Panc1 (cell line): ENCODE measurements at regions not wholly inside any gene's neighbourhood (a gene's known extent, or its start where the extent isn't known, plus 50 kb on each side); places are given as distances from the start of the nearest gene placed in this dataset.

ENCODE experiments used
- ATAC-seq: fragments of 200-7000 bp; cut with Tn5 transposase; 2 replicates; pipeline ENCODE4 v1.9.1; 2020; ENCODE audit warnings: mild to moderate bottlenecking, moderate library complexity
- BruUV-seq: library from RNA; stranded (reverse); fragments of 400-500 nt; replicated peaks from 2 replicates; lab custom pipeline; 2021; lab: Mats Ljungman, UMichigan
- CTCF ChIA-PET: fragments of 300-600 bp; sonication (Branson Sonifier 250); formaldehyde crosslinking; loops from one replicate; lab custom pipeline; 2022; ENCODE audit warnings: antibody characterized with exemption; lab: Charles Lee
- POLR2A ChIA-PET: fragments of 300-600 bp; sonication (Branson Sonifier 250); formaldehyde crosslinking; loops from one replicate; lab custom pipeline; 2022; ENCODE audit warnings: antibody characterized with exemption; lab: Charles Lee
- DNase-seq: peaks from one replicate; pipeline ENCODE4 v3.0.0-alpha.2; 2010; ENCODE audit warnings: low read depth, low spot score
- H3K27ac ChIP-seq: 2 replicates; pipeline ENCODE4 v1.5.1; 2011; ENCODE audit warnings: mild to moderate bottlenecking, low read length, inconsistent platforms
- H3K27me3 ChIP-seq: fragments of 200-500 bp; sonication (Bioruptor generic); 2 replicates; pipeline ENCODE4 v1.6.0; 2014; ENCODE audit warnings: low read length, inconsistent platforms; ENCODE audit not compliant: control insufficient read depth, insufficient read depth
- H3K36me3 ChIP-seq: fragments of 200-500 bp; sonication (Bioruptor generic); 2 replicates; pipeline ENCODE4 v1.5.1; 2014; ENCODE audit warnings: inconsistent platforms, mild to moderate bottlenecking, low read length, moderate library complexity; ENCODE audit not compliant: control insufficient read depth, insufficient read depth
- H3K4me1 ChIP-seq: 2 replicates; pipeline ENCODE4 v1.5.1; 2011; ENCODE audit warnings: inconsistent platforms, mild to moderate bottlenecking, low read length, moderate library complexity; ENCODE audit not compliant: control insufficient read depth, insufficient read depth
- H3K4me3 ChIP-seq, 2 experiments: 2 replicates each; pipeline ENCODE4 v1.5.1; 2011 to 2012; ENCODE audit warnings: low read depth in 2 of 2, low read length in 2 of 2, mild to moderate bottlenecking in 2 of 2, inconsistent platforms in 1 of 2, moderate library complexity in 1 of 2
- H3K9me3 ChIP-seq: fragments of 200-500 bp; sonication (Bioruptor generic); 2 replicates; pipeline ENCODE4 v1.5.1; 2014; ENCODE audit warnings: low read depth, mild to moderate bottlenecking, inconsistent platforms, low read length, moderate library complexity; ENCODE audit not compliant: control insufficient read depth, insufficient read depth
- POLR2AphosphoS5 ChIP-seq: IDR thresholded peaks from 2 replicates; pipeline ENCODE4 v1.6.1; 2012; ENCODE audit warnings: mild to moderate bottlenecking, low read depth, low read length, moderate library complexity
- SIN3A ChIP-seq: IDR thresholded peaks from 2 replicates; pipeline ENCODE4 v1.6.1; 2012; ENCODE audit warnings: low read depth, mild to moderate bottlenecking, low read length, moderate library complexity, borderline replicate concordance; ENCODE audit not compliant: insufficient read depth
- TCF7L2 ChIP-seq: IDR thresholded peaks from 2 replicates; pipeline ENCODE4 v1.6.1; 2011; ENCODE audit warnings: mild to moderate bottlenecking, low read depth, low read length, inconsistent platforms
- in situ Hi-C: cut with HindIII; loops from 2 replicates; pipeline ENCODE4 v1.10.0; 2016; ENCODE audit warnings: low sequenced_read_pairs, low pct_unique_long_range_greater_than_20kb
- intact Hi-C: fragments of 100-400 bp; cut with micrococcal nuclease; formaldehyde crosslinking; loops from one replicate; pipeline ENCODE4 v1.10.0; 2022; ENCODE audit not compliant: unreplicated experiment
- TF ChIP-seq, protein P1 (sequence below): fragments of 450-650 bp; IDR thresholded peaks from 2 replicates; pipeline ENCODE4 v1.5.1; 2017; ENCODE audit warnings: mild to moderate bottlenecking
- TF ChIP-seq, protein P2 (sequence below), 2 experiments: IDR thresholded peaks; 2 replicates each; pipeline ENCODE4 v1.6.1; 2011 to 2012; ENCODE audit warnings: low read depth in 2 of 2, control low read depth in 1 of 2, low read length in 1 of 2, mild to moderate bottlenecking in 1 of 2, moderate library complexity in 1 of 2; ENCODE audit not compliant: insufficient read depth in 1 of 2

- Histone ChIP-seq H3K4me1 (no peaks in the 10 kb centered on the region), H3K36me3 (no peaks in the 10 kb centered on the region), H3K4me3 (no peak overlapping the region), H3K27ac (no peak overlapping the region), H3K9me3 (no peaks in the 10 kb centered on the region), H3K27me3 (no peaks in the 10 kb centered on the region)
- DNase-seq (no peak), ATAC-seq (no peak)
- ChIA-PET POLR2A (interaction anchor here (0.7 kb wide), 1 partner anchor 98 kb away, joined by 3 read pairs; no protein-coding TSS in a partner anchor), CTCF (no interaction called here)
- no peak for TF ChIP-seq POLR2AphosphoS5
- no peak for TF ChIP-seq SIN3A
- no TSS peak for BruUV-seq
- in situ Hi-C loops, result no loop called here
- intact Hi-C loops, result no loop called here
Observed at GRCh38 chr9:24487250-24487861, 58.3 kb downstream of the IZUMO3 start.

DNA sequence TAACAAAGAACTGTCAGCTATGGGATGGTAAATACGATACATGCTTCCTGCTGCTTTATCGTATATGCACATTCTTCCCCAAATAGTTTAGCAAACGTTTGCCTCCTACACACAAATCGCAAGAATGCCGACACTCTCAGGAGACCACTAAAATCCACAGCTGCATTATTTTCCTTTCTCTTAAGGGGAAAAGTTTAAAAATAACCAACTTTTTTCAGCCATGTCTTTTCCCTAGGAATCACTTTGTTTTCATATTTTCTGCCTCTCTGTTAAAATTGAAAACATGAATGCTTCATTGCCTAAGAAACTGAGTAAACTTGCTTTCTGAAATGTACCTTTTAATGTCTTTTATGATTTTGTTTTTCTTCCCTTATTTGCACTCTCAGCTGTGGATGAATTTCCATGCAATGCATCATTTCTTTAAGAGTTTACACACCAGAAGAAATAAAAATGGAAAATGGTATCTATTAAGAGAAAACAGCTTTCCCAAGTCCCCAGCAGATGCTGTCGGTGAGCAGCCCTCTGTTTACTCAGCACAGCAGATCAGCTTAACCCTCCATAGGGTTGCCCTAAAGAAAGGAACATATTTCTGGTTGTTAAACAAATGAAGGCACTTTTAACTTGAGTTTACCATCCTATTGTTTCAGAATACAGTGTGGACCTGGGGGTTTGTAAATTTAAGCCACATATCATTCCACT lies 66.2 kb downstream of the IZUMO3 start:
- H3K4me1 ChIP-seq, result no peaks in the 10 kb centered on the region
- no peaks in the 10 kb centered on the region for H3K9me3 ChIP-seq
- H3K36me3 ChIP-seq, result no peaks in the 10 kb centered on the region
- H3K4me3 ChIP-seq, result no peak overlapping the region
- intact Hi-C loops (no loop called here), in situ Hi-C loops (no loop called here)
- ATAC-seq (no peak), DNase-seq (no peak)
- no peak for TF ChIP-seq SIN3A
- TF ChIP-seq, protein P1, sequence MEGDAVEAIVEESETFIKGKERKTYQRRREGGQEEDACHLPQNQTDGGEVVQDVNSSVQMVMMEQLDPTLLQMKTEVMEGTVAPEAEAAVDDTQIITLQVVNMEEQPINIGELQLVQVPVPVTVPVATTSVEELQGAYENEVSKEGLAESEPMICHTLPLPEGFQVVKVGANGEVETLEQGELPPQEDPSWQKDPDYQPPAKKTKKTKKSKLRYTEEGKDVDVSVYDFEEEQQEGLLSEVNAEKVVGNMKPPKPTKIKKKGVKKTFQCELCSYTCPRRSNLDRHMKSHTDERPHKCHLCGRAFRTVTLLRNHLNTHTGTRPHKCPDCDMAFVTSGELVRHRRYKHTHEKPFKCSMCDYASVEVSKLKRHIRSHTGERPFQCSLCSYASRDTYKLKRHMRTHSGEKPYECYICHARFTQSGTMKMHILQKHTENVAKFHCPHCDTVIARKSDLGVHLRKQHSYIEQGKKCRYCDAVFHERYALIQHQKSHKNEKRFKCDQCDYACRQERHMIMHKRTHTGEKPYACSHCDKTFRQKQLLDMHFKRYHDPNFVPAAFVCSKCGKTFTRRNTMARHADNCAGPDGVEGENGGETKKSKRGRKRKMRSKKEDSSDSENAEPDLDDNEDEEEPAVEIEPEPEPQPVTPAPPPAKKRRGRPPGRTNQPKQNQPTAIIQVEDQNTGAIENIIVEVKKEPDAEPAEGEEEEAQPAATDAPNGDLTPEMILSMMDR, result no peak
- TF ChIP-seq, protein P2, sequence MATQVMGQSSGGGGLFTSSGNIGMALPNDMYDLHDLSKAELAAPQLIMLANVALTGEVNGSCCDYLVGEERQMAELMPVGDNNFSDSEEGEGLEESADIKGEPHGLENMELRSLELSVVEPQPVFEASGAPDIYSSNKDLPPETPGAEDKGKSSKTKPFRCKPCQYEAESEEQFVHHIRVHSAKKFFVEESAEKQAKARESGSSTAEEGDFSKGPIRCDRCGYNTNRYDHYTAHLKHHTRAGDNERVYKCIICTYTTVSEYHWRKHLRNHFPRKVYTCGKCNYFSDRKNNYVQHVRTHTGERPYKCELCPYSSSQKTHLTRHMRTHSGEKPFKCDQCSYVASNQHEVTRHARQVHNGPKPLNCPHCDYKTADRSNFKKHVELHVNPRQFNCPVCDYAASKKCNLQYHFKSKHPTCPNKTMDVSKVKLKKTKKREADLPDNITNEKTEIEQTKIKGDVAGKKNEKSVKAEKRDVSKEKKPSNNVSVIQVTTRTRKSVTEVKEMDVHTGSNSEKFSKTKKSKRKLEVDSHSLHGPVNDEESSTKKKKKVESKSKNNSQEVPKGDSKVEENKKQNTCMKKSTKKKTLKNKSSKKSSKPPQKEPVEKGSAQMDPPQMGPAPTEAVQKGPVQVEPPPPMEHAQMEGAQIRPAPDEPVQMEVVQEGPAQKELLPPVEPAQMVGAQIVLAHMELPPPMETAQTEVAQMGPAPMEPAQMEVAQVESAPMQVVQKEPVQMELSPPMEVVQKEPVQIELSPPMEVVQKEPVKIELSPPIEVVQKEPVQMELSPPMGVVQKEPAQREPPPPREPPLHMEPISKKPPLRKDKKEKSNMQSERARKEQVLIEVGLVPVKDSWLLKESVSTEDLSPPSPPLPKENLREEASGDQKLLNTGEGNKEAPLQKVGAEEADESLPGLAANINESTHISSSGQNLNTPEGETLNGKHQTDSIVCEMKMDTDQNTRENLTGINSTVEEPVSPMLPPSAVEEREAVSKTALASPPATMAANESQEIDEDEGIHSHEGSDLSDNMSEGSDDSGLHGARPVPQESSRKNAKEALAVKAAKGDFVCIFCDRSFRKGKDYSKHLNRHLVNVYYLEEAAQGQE (IDR thresholded peaks at IDR 0.05; ENCODE audit: insufficient read depth in 1 of 2, low read depth in 2 of 2, low read length in 1 of 2), result no peak
- no peak for TF ChIP-seq POLR2AphosphoS5
- no peak for TF ChIP-seq TCF7L2
- BruUV-seq, result no TSS peak
- no peaks in the 10 kb centered on the region for H3K27me3 ChIP-seq
- H3K27ac ChIP-seq, result no peak overlapping the region
- POLR2A ChIA-PET, result no interaction called here
- CTCF ChIA-PET, result no interaction called here
